Upper lobe of right lung (tissue), 1 donor: ENCODE measurements at regions not wholly inside any gene's neighbourhood (a gene's known extent, or its start where the extent isn't known, plus 50 kb on each side); places are given as distances from the start of the nearest gene placed in this dataset.
"Not testable (repeated sequence)": the region's sequence is repeated elsewhere in the genome, so short reads cannot be mapped to it uniquely, and the experiment has no call there.

Source experiments
- ATAC-seq: fragments of 200-7000 bp; cut with Tn5 transposase; one replicate; pipeline ENCODE4 v1.9.1; 2020; ENCODE audit warnings: mild to moderate bottlenecking, moderate library complexity
- DNase-seq: peaks from one replicate; pipeline ENCODE4 v3.0.0-alpha.2; 2020
- H3K27ac ChIP-seq: fragments of 200-600 bp; one replicate; pipeline ENCODE4 v1.8.0; 2022
- H3K27me3 ChIP-seq: fragments of 200-600 bp; one replicate; pipeline ENCODE4 v1.8.0; 2022; ENCODE audit warnings: mild to moderate bottlenecking
- H3K36me3 ChIP-seq: fragments of 200-600 bp; one replicate; pipeline ENCODE4 v1.8.0; 2022
- H3K4me1 ChIP-seq: fragments of 200-600 bp; one replicate; pipeline ENCODE4 v1.8.0; 2022
- H3K4me3 ChIP-seq: fragments of 200-600 bp; one replicate; pipeline ENCODE4 v1.8.0; 2022; ENCODE audit warnings: mild to moderate bottlenecking
- H3K9me3 ChIP-seq: fragments of 200-600 bp; one replicate; pipeline ENCODE4 v1.8.0; 2022
- CTCF ChIP-seq: fragments of 200-600 bp; IDR thresholded peaks from one replicate; pipeline ENCODE4 v1.8.0; 2022; ENCODE audit warnings: antibody characterized with exemption
- intact Hi-C: fragments of 100-400 bp; cut with DNase I; formaldehyde crosslinking; loops from one replicate; pipeline ENCODE4 v1.11.0; 2022
- donor health status: DM: no; HTN: yes; CAD: no; lungs with severe emphysema.

GRCh38 chr1:103283371-103283770 is 175.0 kb upstream of the COL11A1 start:
- no peak for DNase-seq
- no peak for TF ChIP-seq CTCF
- Histone ChIP-seq H3K4me1 (no peaks in the 10 kb centered on the region), H3K27ac (no peak overlapping the region), H3K9me3 (no peaks in the 10 kb centered on the region), H3K27me3 (no peaks in the 10 kb centered on the region), H3K36me3 (no peaks in the 10 kb centered on the region), H3K4me3 (no peak overlapping the region)
- intact Hi-C loops, result no loop called here
- ATAC-seq, result no peak

- no peaks in the 10 kb centered on the region for H3K9me3 ChIP-seq
- intact Hi-C loops, result no loop called here
- no peaks in the 10 kb centered on the region for H3K36me3 ChIP-seq
- DNase-seq, result no peak
- H3K27me3 ChIP-seq, result no peaks in the 10 kb centered on the region
- no peak for ATAC-seq
- no peak overlapping the region for H3K27ac ChIP-seq
- no peaks in the 10 kb centered on the region for H3K4me1 ChIP-seq
- no peak for TF ChIP-seq CTCF
- no peak overlapping the region for H3K4me3 ChIP-seq
These were observed 167.4 kb upstream of the COL11A1 start for GRCh38 chr1:103275725-103276124.

GRCh38 chr1:103274886-103275285 is 166.6 kb upstream of the COL11A1 start:
- H3K4me1 ChIP-seq, result no peaks in the 10 kb centered on the region
- no peaks in the 10 kb centered on the region for H3K27me3 ChIP-seq
- ATAC-seq, result no peak
- intact Hi-C loops, result no loop called here
- no peak for TF ChIP-seq CTCF
- DNase-seq, result no peak
- no peak overlapping the region for H3K4me3 ChIP-seq
- H3K9me3 ChIP-seq, result no peaks in the 10 kb centered on the region
- no peaks in the 10 kb centered on the region for H3K36me3 ChIP-seq
- no peak overlapping the region for H3K27ac ChIP-seq

- TF ChIP-seq CTCF, result no peak
- Histone ChIP-seq H3K36me3 (no peaks in the 10 kb centered on the region), H3K9me3 (no peaks in the 10 kb centered on the region), H3K4me3 (no peak overlapping the region), H3K27ac (no peak overlapping the region), H3K4me1 (no peaks in the 10 kb centered on the region), H3K27me3 (no peaks in the 10 kb centered on the region)
- no peak for DNase-seq
- ATAC-seq, result no peak
- intact Hi-C loops, result no loop called here
These were observed 164.8 kb upstream of the COL11A1 start for GRCh38 chr1:103273106-103273505.

GRCh38 chr1:103271471-103271870 is 163.1 kb upstream of the COL11A1 start:
- H3K27ac ChIP-seq, H3K9me3 ChIP-seq, H3K4me1 ChIP-seq, intact Hi-C loops, H3K36me3 ChIP-seq, ATAC-seq, H3K27me3 ChIP-seq, DNase-seq, H3K4me3 ChIP-seq: not testable (repeated sequence)

- no peaks in the 10 kb centered on the region for H3K36me3 ChIP-seq
- no peak for ATAC-seq
- DNase-seq, result no peak
- no peaks in the 10 kb centered on the region for H3K9me3 ChIP-seq
- no peak for TF ChIP-seq CTCF
- intact Hi-C loops, result no loop called here
- H3K27me3 ChIP-seq, result no peaks in the 10 kb centered on the region
- H3K4me1 ChIP-seq, result no peaks in the 10 kb centered on the region
- no peak overlapping the region for H3K27ac ChIP-seq
- no peak overlapping the region for H3K4me3 ChIP-seq
These were observed 159.6 kb upstream of the COL11A1 start for GRCh38 chr1:103267893-103268292.
